Mucosa of stomach (tissue), 1 donor: ENCODE measurements at regions not wholly inside any gene's neighbourhood (a gene's known extent, or its start where the extent isn't known, plus 50 kb on each side); places are given as distances from the start of the nearest gene placed in this dataset.

Experiments
- H3K27me3 ChIP-seq: one replicate; pipeline ENCODE4 v1.7.0; 2013; ENCODE audit warnings: mild to moderate bottlenecking, low read length; ENCODE audit not compliant: control insufficient read depth, insufficient read depth
- H3K36me3 ChIP-seq: one replicate; pipeline ENCODE4 v1.7.0; 2013; ENCODE audit warnings: low read length; ENCODE audit not compliant: control insufficient read depth, insufficient read depth
- H3K4me1 ChIP-seq: one replicate; pipeline ENCODE4 v1.7.0; 2013; ENCODE audit warnings: mild to moderate bottlenecking, low read length; ENCODE audit not compliant: control insufficient read depth, insufficient read depth
- H3K4me3 ChIP-seq: one replicate; pipeline ENCODE4 v1.7.0; 2013; ENCODE audit warnings: low read length
- H3K9ac ChIP-seq: one replicate; pipeline ENCODE4 v1.7.0; 2013; ENCODE audit warnings: mild to moderate bottlenecking, low read length, moderate library complexity
- H3K9me3 ChIP-seq: one replicate; pipeline ENCODE4 v1.7.0; 2013; ENCODE audit warnings: mild to moderate bottlenecking, low read length, moderate library complexity; ENCODE audit not compliant: control insufficient read depth
- donor health status: Pancreatic carcinoma.

GRCh38 chr11:71115770-71116692, 136.3 kb downstream of the SHANK2 start:
- Histone ChIP-seq H3K4me1 (peaks cover 5% of the 10 kb centered on the region), H3K4me3 (no peak overlapping the region), H3K9me3 (no peaks in the 10 kb centered on the region), H3K27me3 (no peaks in the 10 kb centered on the region), H3K36me3 (no peaks in the 10 kb centered on the region), H3K9ac (no peak overlapping the region)

GRCh38 chr11:71114124-71114851, 138.1 kb downstream of the SHANK2 start:
- H3K36me3 ChIP-seq = peaks cover 6% of the 10 kb centered on the region
- H3K27me3 ChIP-seq = no peaks in the 10 kb centered on the region
- H3K4me1 ChIP-seq = peaks cover 5% of the 10 kb centered on the region
- no peak overlapping the region for H3K4me3 ChIP-seq
- no peaks in the 10 kb centered on the region for H3K9me3 ChIP-seq
- H3K9ac ChIP-seq = no peak overlapping the region

DNA sequence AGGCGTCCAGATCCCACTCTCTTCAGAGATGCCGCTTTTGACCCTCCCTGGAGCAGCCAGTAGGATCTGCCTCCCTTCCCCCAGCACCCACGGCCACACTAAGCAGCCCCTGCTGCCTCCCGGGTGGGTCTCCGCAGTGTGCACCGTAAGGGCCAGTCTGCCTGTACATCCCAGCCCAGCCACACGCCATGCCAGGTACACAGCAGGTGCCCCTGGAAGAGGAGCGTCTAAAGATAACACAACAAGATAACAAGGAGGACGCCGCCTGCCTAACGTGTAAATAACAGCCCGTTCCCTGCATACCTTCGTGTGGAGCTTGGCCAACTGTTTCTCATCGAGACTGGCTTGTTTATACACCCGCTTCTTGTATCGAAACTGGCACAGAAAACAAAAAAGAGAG, 139.4 kb downstream of the SHANK2 start:
- Histone ChIP-seq H3K4me3 (no peak overlapping the region), H3K9ac (no peak overlapping the region), H3K9me3 (no peaks in the 10 kb centered on the region), H3K4me1 (peaks cover 5% of the 10 kb centered on the region), H3K36me3 (peaks cover 6% of the 10 kb centered on the region), H3K27me3 (no peaks in the 10 kb centered on the region)

DNA sequence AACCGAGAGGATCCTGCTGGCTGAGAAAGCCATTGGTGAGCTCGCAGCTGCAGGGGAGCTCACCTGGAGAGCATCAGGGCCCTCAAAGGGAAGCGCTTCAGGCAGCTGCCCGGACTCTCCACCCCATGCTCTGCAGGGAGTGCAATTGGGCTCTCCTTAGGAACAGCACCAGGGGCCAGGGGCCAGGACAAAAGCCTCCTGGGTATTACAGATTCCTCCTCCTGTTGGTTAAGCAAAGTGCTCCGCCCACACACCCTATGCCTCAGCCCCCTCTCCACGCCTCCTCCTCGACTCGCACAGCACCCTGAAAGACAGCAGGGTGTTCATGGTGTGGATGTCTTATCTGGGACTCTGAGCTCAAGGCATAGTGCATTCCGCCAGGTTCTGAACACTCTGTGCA, 139.9 kb downstream of the SHANK2 start:
- H3K36me3 ChIP-seq = peaks cover 6% of the 10 kb centered on the region
- no peaks in the 10 kb centered on the region for H3K27me3 ChIP-seq
- H3K9me3 ChIP-seq = no peaks in the 10 kb centered on the region

GRCh38 chr11:71109586-71109985, 142.8 kb downstream of the SHANK2 start:
- peaks cover 6% of the 10 kb centered on the region for H3K36me3 ChIP-seq
- H3K4me3 ChIP-seq = no peak overlapping the region
- H3K9ac ChIP-seq = no peak overlapping the region
- no peaks in the 10 kb centered on the region for H3K27me3 ChIP-seq
- no peaks in the 10 kb centered on the region for H3K9me3 ChIP-seq
- peaks cover 5% of the 10 kb centered on the region for H3K4me1 ChIP-seq

More for the DNA sequence above, 139.9 kb downstream of the SHANK2 start:
- Histone ChIP-seq H3K9ac (no peak overlapping the region), H3K4me1 (peaks cover 5% of the 10 kb centered on the region), H3K4me3 (no peak overlapping the region)

DNA sequence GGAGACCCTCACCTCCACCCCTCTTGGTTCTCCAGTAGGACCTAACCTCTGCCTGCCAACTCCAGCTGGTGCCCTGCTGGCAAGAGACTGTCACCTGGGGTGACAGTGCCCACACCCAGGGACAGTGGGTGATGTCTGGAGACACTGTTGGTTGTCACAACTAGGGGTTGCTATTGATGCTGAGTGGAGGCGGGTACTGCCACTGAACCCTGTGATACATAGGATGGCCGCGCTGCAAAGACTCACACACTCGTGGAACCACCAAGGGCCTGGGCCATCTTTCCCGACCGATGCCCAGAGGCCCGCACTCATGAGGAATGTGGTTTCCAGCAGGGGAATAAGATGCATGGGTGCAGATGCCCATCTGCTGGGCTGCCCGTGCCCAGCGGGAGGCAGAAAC, 143.2 kb downstream of the SHANK2 start:
- Histone ChIP-seq H3K27me3 (no peaks in the 10 kb centered on the region), H3K36me3 (peaks cover 6% of the 10 kb centered on the region), H3K9me3 (no peaks in the 10 kb centered on the region), H3K4me1 (peaks cover 5% of the 10 kb centered on the region), H3K4me3 (no peak overlapping the region), H3K9ac (no peak overlapping the region)

- no peak overlapping the region for H3K9ac ChIP-seq
- H3K4me1 ChIP-seq = peaks cover 2% of the 10 kb centered on the region
- no peaks in the 10 kb centered on the region for H3K27me3 ChIP-seq
- H3K9me3 ChIP-seq = no peaks in the 10 kb centered on the region
- H3K4me3 ChIP-seq = no peak overlapping the region
- peaks cover 6% of the 10 kb centered on the region for H3K36me3 ChIP-seq
Measured at GRCh38 chr11:71108013-71108865, 144.1 kb downstream of the SHANK2 start.

- no peaks in the 10 kb centered on the region for H3K27me3 ChIP-seq
- no peaks in the 10 kb centered on the region for H3K4me1 ChIP-seq
- H3K9me3 ChIP-seq = no peaks in the 10 kb centered on the region
- H3K4me3 ChIP-seq = no peak overlapping the region
- no peak overlapping the region for H3K9ac ChIP-seq
- peaks cover 6% of the 10 kb centered on the region for H3K36me3 ChIP-seq
Measured at GRCh38 chr11:71106671-71107070, 145.7 kb downstream of the SHANK2 start.

- Histone ChIP-seq H3K9me3 (no peaks in the 10 kb centered on the region), H3K4me1 (no peaks in the 10 kb centered on the region), H3K27me3 (no peaks in the 10 kb centered on the region), H3K36me3 (no peaks in the 10 kb centered on the region), H3K4me3 (no peak overlapping the region), H3K9ac (no peak overlapping the region)
Measured at GRCh38 chr11:71103266-71103665, 149.1 kb downstream of the SHANK2 start.

DNA sequence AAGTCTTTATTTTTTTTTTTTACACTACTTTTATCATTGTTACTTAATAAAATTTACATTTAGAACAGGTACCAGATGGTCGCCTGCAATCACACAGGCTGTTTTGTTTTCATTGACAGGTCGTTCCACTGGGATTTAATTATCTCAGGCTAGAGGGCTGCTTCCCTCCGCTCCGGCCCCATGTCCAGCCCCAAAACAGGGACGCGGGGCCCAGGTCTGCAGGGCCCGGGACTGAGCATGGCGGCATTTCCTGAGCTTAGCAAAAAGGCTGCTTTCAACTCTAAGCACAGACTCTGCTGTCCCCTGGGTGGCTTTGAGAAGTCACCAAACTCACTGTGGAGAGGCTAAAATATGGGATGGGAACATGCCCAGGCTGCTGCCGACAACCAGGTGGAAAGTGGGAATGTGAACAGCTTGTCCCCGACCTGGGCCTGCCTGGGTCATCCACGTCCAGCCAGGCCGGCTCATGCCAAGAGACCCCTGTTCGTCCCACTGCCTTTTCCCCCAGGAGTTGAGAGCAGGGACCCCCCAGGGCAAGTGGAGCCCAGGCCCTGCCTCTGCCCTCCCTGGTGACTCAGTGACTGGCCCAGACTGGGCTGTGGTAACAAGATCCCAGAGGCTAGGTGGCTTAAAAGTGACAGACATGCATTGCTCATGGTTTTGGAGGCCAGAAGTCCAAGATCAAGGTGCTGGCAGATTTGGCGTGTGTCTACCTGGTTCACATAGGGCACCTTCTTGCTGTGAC, 150.0 kb downstream of the SHANK2 start:
- Histone ChIP-seq H3K4me3 (no peak overlapping the region), H3K9me3 (no peaks in the 10 kb centered on the region), H3K36me3 (no peaks in the 10 kb centered on the region), H3K9ac (no peak overlapping the region), H3K4me1 (no peaks in the 10 kb centered on the region), H3K27me3 (no peaks in the 10 kb centered on the region)

DNA sequence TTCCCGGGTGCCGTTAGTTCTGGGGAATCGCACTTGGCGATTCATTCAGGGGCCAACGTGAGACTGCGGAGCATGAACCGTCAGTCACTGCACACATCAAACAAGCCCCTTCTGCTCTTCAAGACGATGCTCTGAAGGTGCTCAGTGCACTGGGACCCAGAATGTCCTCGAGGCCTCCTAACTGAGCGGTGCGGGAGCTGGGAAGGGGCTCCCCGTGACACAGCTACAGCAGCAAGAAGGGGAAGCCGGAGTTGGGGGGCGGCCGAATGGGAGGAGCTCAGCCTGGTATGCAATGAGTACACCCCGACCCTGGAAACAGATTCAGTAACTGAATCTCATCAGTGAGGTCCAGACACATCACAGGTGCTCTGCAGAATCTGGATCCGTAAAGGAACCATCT, 150.8 kb downstream of the SHANK2 start:
- no peaks in the 10 kb centered on the region for H3K9me3 ChIP-seq
- H3K4me3 ChIP-seq = no peak overlapping the region
- H3K9ac ChIP-seq = no peak overlapping the region
- H3K4me1 ChIP-seq = no peaks in the 10 kb centered on the region
- no peaks in the 10 kb centered on the region for H3K36me3 ChIP-seq
- H3K27me3 ChIP-seq = no peaks in the 10 kb centered on the region
